ENCODE measurements at regions not wholly inside any gene's neighbourhood (a gene's known extent, or its start where the extent isn't known, plus 50 kb on each side); places are given as distances from the start of the nearest gene placed in this dataset.

DNA sequence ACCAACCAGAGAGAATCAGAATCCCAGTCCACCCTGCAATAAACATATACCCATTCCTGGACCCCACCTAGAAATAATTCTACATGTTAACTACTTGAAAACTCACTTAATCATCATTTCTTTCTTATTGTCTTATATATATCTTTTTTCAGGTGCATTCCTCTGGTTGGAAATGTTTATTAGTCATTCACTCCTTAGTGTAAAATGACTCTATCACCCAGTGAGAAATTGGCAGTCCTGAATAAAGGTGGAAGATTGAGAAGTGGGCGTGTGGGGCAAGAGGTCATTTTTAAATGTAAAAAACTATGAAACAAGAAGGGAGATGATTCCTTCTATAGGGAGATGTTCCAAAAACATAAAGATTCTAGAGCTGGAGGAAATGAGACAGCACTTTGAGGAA, 101.2 kb upstream of the MBNL2 start:
- TF ChIP-seq, protein P1, sequence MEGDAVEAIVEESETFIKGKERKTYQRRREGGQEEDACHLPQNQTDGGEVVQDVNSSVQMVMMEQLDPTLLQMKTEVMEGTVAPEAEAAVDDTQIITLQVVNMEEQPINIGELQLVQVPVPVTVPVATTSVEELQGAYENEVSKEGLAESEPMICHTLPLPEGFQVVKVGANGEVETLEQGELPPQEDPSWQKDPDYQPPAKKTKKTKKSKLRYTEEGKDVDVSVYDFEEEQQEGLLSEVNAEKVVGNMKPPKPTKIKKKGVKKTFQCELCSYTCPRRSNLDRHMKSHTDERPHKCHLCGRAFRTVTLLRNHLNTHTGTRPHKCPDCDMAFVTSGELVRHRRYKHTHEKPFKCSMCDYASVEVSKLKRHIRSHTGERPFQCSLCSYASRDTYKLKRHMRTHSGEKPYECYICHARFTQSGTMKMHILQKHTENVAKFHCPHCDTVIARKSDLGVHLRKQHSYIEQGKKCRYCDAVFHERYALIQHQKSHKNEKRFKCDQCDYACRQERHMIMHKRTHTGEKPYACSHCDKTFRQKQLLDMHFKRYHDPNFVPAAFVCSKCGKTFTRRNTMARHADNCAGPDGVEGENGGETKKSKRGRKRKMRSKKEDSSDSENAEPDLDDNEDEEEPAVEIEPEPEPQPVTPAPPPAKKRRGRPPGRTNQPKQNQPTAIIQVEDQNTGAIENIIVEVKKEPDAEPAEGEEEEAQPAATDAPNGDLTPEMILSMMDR (IDR thresholded peaks at IDR 0.05), result no peak
- no peak for TF ChIP-seq POLR2A (IDR thresholded peaks at IDR 0.05)
